ENCODE measurements at regions not wholly inside any gene's neighbourhood (a gene's known extent, or its start where the extent isn't known, plus 50 kb on each side); places are given as distances from the start of the nearest gene placed in this dataset.

DNA sequence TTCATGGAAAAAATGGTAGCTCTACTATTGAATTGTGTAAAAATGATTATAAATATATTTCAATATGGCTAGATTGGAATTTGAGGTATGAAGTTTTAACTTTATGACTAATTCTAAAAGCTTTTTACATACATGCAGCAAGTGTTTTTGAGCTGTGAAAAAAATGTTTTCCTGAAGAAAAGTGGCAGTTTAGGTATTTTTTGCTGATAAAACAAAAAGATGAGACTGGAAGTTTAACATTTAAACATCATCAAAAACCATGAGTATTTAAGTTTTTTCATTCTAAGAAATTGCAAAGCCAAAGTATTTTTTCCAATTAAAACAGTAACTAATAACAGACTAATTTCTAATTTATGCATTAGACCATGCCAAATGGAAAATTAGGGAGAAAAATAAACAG, 751.1 kb downstream of the FGF9 start:
- DNase-seq (ENCODE audit: low read depth, low spot score) = no peak
- no TSS peak for BruUV-seq (replicated peaks)
- Histone ChIP-seq H2AFZ (ENCODE audit: low read depth, low read length) (no peak overlapping the region), H3K27me3 (ENCODE audit: control insufficient read depth in 2 of 2, insufficient read depth in 2 of 2, low read length in 2 of 2) (no peaks in the 10 kb centered on the region), H3K4me2 (ENCODE audit: insufficient read depth, low read length) (no peak overlapping the region), H4K20me1 (replicated peaks; ENCODE audit: control insufficient read depth, extremely low read depth, insufficient read depth, low read length) (no peaks in the 10 kb centered on the region), H3K4me1 (ENCODE audit: control insufficient read depth, extremely low read depth, insufficient read depth, low read length) (no peaks in the 10 kb centered on the region), H3K9me3 (replicated peaks; ENCODE audit: control insufficient read depth, insufficient read depth, low read length) (peaks cover 7% of the 10 kb centered on the region), H3K9me1 (replicated peaks; ENCODE audit: control insufficient read depth, extremely low read depth, insufficient read depth, low read length) (no peaks in the 10 kb centered on the region), H3K36me3 (ENCODE audit: control insufficient read depth in 2 of 2, extremely low read depth in 1 of 2, insufficient read depth in 2 of 2, low read length in 2 of 2) (no peaks in the 10 kb centered on the region), H3K9ac (replicated peaks; ENCODE audit: extremely low read depth, insufficient read depth, low read length) (no peak overlapping the region), H3K4me3 (replicated peaks in 1 of 3; ENCODE audit: insufficient read depth in 1 of 3, low read depth in 1 of 3, low read length in 3 of 3) (no peak overlapping the region), H3K27ac (ENCODE audit: insufficient read depth, low read depth, low read length) (no peak overlapping the region), H3K79me2 (ENCODE audit: control insufficient read depth, insufficient read depth, low read length) (no peaks in the 10 kb centered on the region)
- intact Hi-C loops (cut with micrococcal nuclease) (no loop called here), dilution Hi-C loops (cut with MboI; ENCODE audit: extremely low pct_ligation_motif_present, low sequenced_read_pairs) (no loop called here)
- TF ChIP-seq, protein P1, sequence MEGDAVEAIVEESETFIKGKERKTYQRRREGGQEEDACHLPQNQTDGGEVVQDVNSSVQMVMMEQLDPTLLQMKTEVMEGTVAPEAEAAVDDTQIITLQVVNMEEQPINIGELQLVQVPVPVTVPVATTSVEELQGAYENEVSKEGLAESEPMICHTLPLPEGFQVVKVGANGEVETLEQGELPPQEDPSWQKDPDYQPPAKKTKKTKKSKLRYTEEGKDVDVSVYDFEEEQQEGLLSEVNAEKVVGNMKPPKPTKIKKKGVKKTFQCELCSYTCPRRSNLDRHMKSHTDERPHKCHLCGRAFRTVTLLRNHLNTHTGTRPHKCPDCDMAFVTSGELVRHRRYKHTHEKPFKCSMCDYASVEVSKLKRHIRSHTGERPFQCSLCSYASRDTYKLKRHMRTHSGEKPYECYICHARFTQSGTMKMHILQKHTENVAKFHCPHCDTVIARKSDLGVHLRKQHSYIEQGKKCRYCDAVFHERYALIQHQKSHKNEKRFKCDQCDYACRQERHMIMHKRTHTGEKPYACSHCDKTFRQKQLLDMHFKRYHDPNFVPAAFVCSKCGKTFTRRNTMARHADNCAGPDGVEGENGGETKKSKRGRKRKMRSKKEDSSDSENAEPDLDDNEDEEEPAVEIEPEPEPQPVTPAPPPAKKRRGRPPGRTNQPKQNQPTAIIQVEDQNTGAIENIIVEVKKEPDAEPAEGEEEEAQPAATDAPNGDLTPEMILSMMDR (IDR thresholded peaks at IDR 0.05; ENCODE audit: extremely low read depth in 1 of 2, insufficient read depth in 1 of 2, low read depth in 1 of 2, low read length in 2 of 2) = no peak
- TF ChIP-seq POLR2A (IDR thresholded peaks at IDR 0.05; ENCODE audit: low read depth, low read length) = no peak
- TF ChIP-seq EZH2 (IDR thresholded peaks at IDR 0.05; ENCODE audit: borderline replicate concordance, low read depth, low read length, severe bottlenecking) = no peak
- no peak for TF ChIP-seq FOS (IDR thresholded peaks at IDR 0.05; ENCODE audit: borderline replicate concordance, insufficient read depth, low read length)
- ChIA-PET CTCF (no interaction called here), POLR2A (no interaction called here)
- no peak for FAIRE-seq

DNA sequence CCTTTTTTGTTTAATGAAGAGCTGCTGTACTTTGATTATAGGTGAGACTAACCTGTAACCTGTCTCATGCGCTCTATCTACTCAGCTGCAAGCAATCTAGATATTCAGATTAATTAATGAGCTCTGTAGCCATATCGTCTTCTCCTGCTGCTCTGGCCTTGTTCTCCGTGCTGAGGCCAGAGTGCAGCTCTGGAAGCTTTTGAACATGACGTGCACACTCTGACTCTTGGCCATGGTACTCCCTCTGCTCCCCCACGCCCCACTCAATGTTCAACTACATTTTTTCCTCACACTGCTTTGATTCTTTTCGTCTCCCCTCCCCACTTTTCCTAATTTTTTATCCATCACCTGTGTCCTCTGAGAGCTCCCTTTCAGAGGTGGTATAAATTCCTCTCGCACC, 751.8 kb downstream of the FGF9 start:
- Histone ChIP-seq H3K4me3 (replicated peaks in 1 of 3; ENCODE audit: insufficient read depth in 1 of 3, low read depth in 1 of 3, low read length in 3 of 3) (no peak overlapping the region), H3K4me2 (ENCODE audit: insufficient read depth, low read length) (no peak overlapping the region), H3K79me2 (ENCODE audit: control insufficient read depth, insufficient read depth, low read length) (no peaks in the 10 kb centered on the region), H3K4me1 (ENCODE audit: control insufficient read depth, extremely low read depth, insufficient read depth, low read length) (no peaks in the 10 kb centered on the region), H3K36me3 (ENCODE audit: control insufficient read depth in 2 of 2, extremely low read depth in 1 of 2, insufficient read depth in 2 of 2, low read length in 2 of 2) (no peaks in the 10 kb centered on the region), H3K27me3 (ENCODE audit: control insufficient read depth in 2 of 2, insufficient read depth in 2 of 2, low read length in 2 of 2) (no peaks in the 10 kb centered on the region), H3K9me1 (replicated peaks; ENCODE audit: control insufficient read depth, extremely low read depth, insufficient read depth, low read length) (no peaks in the 10 kb centered on the region), H3K9ac (replicated peaks; ENCODE audit: extremely low read depth, insufficient read depth, low read length) (no peak overlapping the region), H3K9me3 (replicated peaks; ENCODE audit: control insufficient read depth, insufficient read depth, low read length) (peaks cover 7% of the 10 kb centered on the region), H2AFZ (ENCODE audit: low read depth, low read length) (no peak overlapping the region), H3K27ac (ENCODE audit: insufficient read depth, low read depth, low read length) (no peak overlapping the region), H4K20me1 (replicated peaks; ENCODE audit: control insufficient read depth, extremely low read depth, insufficient read depth, low read length) (no peaks in the 10 kb centered on the region)
- TF ChIP-seq, protein P1 (IDR thresholded peaks at IDR 0.05; ENCODE audit: extremely low read depth in 1 of 2, insufficient read depth in 1 of 2, low read depth in 1 of 2, low read length in 2 of 2) = no peak
- TF ChIP-seq, protein P2, sequence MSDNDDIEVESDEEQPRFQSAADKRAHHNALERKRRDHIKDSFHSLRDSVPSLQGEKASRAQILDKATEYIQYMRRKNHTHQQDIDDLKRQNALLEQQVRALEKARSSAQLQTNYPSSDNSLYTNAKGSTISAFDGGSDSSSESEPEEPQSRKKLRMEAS (IDR thresholded peaks at IDR 0.05; ENCODE audit: insufficient read depth, insufficient read length) = no peak
- TF ChIP-seq GATA2 (IDR thresholded peaks at IDR 0.05; ENCODE audit: insufficient read depth, insufficient read length, low read depth, low read length) = no peak
- no peak for TF ChIP-seq MYC (IDR thresholded peaks at IDR 0.05; ENCODE audit: low read depth, low read length)
- no peak for TF ChIP-seq JUN (IDR thresholded peaks at IDR 0.05; ENCODE audit: borderline replicate concordance, insufficient read depth, insufficient read length, low read depth)
- TF ChIP-seq POLR2AphosphoS5 (IDR thresholded peaks at IDR 0.05; ENCODE audit: insufficient read depth, low read depth, low read length) = no peak
- TF ChIP-seq POLR2A (IDR thresholded peaks at IDR 0.05; ENCODE audit: low read depth, low read length) = no peak
- dilution Hi-C loops (cut with MboI; ENCODE audit: extremely low pct_ligation_motif_present, low sequenced_read_pairs) (no loop called here), intact Hi-C loops (cut with micrococcal nuclease) (no loop called here)
- FAIRE-seq (no peak), DNase-seq (ENCODE audit: low read depth, low spot score) (no peak)
- CTCF ChIA-PET = no interaction called here
- BruUV-seq (replicated peaks) = no TSS peak
- POLR2A ChIA-PET = no interaction called here

Data from endothelial cell of umbilical vein (primary cell).